ENCODE measurements at regions not wholly inside any gene's neighbourhood (a gene's known extent, or its start where the extent isn't known, plus 50 kb on each side); places are given as distances from the start of the nearest gene placed in this dataset.

DNA sequence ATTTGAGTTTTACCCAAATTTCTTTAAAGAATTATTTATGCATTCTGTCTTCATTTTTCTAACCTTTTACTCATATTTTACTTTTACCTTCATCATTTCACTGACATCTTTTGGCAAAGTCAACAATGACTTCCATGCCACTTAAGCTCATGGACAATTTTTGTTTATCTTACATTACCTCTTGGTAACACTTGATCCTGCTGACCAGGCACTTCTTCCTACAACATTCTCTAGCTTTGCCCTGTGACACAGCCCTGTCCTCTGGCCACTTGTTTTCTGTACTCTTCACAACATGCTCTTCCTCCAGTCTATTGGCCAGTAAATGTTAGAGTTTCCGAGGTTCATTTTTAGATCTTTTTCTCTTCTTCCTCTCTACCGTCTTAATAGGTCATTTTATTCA is 377.2 kb downstream of the SUCLA2 start:
- no peaks in the 10 kb centered on the region for H3K79me2 ChIP-seq (ENCODE audit: insufficient read depth, low read length)
- no peak for DNase-seq
- H3K27ac ChIP-seq (ENCODE audit: insufficient read length, low read depth, low read length), result no peak overlapping the region
- no CpG with 5 or more reads among the region's 2 CpGs for WGBS (ENCODE audit: extremely low coverage, insufficient read length, low lambda C conversion rate)
- no peak overlapping the region for H2BK15ac ChIP-seq (ENCODE audit: low read depth, low read length)
- H3K9ac ChIP-seq (ENCODE audit: extremely low read depth, insufficient read length, low read length), result no peak overlapping the region
- no peaks in the 10 kb centered on the region for H3K79me1 ChIP-seq (ENCODE audit: insufficient read depth, low read depth, low read length, poor library complexity, severe bottlenecking)
- H3K23me2 ChIP-seq (ENCODE audit: insufficient read length, low read depth, low read length, poor library complexity, severe bottlenecking), result no peaks in the 10 kb centered on the region
- no peak overlapping the region for H3K14ac ChIP-seq (ENCODE audit: insufficient read depth, low read length)
- H2BK20ac ChIP-seq (ENCODE audit: low read depth, low read length, poor library complexity, severe bottlenecking), result no peak overlapping the region
- H2BK120ac ChIP-seq (ENCODE audit: low read depth, low read length, poor library complexity, severe bottlenecking), result no peak overlapping the region
- Mint-ChIP-seq H3K36me3 (ENCODE audit: insufficient read depth in 1 of 3, low read depth in 3 of 3) (peaks cover 0 to 6% (median 0%) of the 10 kb centered on the region in 3 experiments; a peak in 3 of 7 replicates), H3K9me3 (peaks cover 6 to 8% of the 10 kb centered on the region in 2 experiments; a peak in 4 of 5 replicates), H3K4me1 (no peaks in the 10 kb centered on the region), H3K27me3 (ENCODE audit: low read depth) (peaks cover 1% of the 10 kb centered on the region; the same call in 1 of the 2 replicates), H3K4me3 (no peak overlapping the region), H3K27ac (no peak overlapping the region)
- H4K91ac ChIP-seq (ENCODE audit: insufficient read length, low read depth, low read length), result no peak overlapping the region
- no peak overlapping the region for H3K4ac ChIP-seq (ENCODE audit: low read depth, low read length)
- no peaks in the 10 kb centered on the region for H3K27me3 ChIP-seq (ENCODE audit: insufficient read depth, low read length)
- no peak overlapping the region for H2BK5ac ChIP-seq (ENCODE audit: insufficient read length, low read length)
- no peak overlapping the region for H3K23ac ChIP-seq (ENCODE audit: insufficient read length, low read depth, low read length)
- no peak overlapping the region for H3K56ac ChIP-seq (ENCODE audit: insufficient read length, low read depth, low read length)
- no peaks in the 10 kb centered on the region for H3K4me1 ChIP-seq (ENCODE audit: insufficient read depth, low read length)
- H4K20me1 ChIP-seq (ENCODE audit: control insufficient read depth, insufficient read depth, insufficient read length), result no peaks in the 10 kb centered on the region
- no peak overlapping the region for H2AFZ ChIP-seq (ENCODE audit: low read length)
- H2BK12ac ChIP-seq (ENCODE audit: insufficient read length, low read depth, low read length), result no peak overlapping the region
- H2AK5ac ChIP-seq (ENCODE audit: insufficient read length, low read length), result no peak overlapping the region
- TF ChIP-seq CTCF (conservative IDR thresholded peaks at IDR 0.05), result no peak
- no peak overlapping the region for H3K4me2 ChIP-seq (ENCODE audit: insufficient read depth, insufficient read length, low read length)
- no peaks in the 10 kb centered on the region for H3K9me3 ChIP-seq (ENCODE audit: control insufficient read depth, low read depth, low read length)
- H4K5ac ChIP-seq (ENCODE audit: insufficient read length, low read depth, low read length), result no peak overlapping the region
- no peak overlapping the region for H3K18ac ChIP-seq (ENCODE audit: insufficient read length, low read depth, low read length)
- H4K8ac ChIP-seq (replicated peaks; ENCODE audit: insufficient read length, low read depth, low read length), result no peak overlapping the region
- no peak overlapping the region for H3T11ph ChIP-seq (ENCODE audit: low read length)

Data from H9 (cell line).